ENCODE measurements at regions not wholly inside any gene's neighbourhood (a gene's known extent, or its start where the extent isn't known, plus 50 kb on each side); places are given as distances from the start of the nearest gene placed in this dataset.
A peak's percentile ranks its signal among the peaks of the same experiment; 100 is the strongest.
"Not testable (repeated sequence)": the region's sequence is repeated elsewhere in the genome, so short reads cannot be mapped to it uniquely, and the experiment has no call there.

DNA sequence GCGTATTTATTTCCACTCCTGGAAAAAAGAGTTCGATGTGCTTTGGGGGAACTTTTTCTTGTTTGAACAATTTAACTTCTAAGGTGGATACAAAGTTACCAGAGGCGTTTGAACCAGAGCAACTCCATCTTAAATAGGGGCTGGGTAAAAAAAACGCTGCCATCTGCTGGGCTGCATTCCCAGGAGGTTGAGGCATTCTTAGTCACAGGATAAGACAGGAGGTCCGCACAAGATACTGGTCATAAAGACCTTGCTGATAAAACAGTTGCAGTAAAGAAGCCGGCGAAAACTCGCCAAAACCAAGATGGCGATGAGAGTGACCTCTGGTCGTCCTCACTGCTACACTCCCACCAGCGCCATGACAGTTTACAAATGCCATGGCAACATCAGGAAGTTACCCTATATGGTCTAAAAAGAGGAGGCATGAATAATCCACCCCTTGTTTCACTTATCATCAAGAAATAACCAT, 91.5 kb downstream of the DISP1 start:
- ATAC-seq; intact Hi-C loops (cut with DNase I, micrococcal nuclease); DNase-seq: not testable (repeated sequence)

DNA sequence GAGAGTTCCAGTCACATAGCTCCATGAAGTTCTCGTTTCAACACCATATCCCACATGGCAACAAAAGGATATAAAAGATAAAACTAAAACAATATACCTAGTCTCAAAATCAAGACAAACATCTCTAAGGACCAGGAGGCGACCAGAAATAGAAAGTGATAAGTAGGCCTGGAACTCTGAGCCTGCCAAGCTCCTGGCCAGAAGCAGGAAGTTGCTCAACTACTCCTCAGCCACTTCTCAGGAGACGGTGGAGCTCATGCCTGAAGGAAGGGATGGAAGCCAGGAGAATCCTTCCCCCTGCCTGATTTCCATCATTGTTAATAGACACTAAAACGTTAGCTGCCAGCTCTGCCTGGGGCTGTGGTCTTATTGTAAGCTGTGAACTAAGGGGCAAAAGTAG, 94.7 kb downstream of the DISP1 start:
- intact Hi-C loops (cut with DNase I, micrococcal nuclease): no loop called here
- ATAC-seq (no peak), DNase-seq (no peak)

- no peak for ATAC-seq
- no peak for DNase-seq
- intact Hi-C loops (cut with DNase I, micrococcal nuclease): no loop called here
Observed at GRCh38 chr1:222910699-222911098, 95.9 kb downstream of the DISP1 start.

DNA sequence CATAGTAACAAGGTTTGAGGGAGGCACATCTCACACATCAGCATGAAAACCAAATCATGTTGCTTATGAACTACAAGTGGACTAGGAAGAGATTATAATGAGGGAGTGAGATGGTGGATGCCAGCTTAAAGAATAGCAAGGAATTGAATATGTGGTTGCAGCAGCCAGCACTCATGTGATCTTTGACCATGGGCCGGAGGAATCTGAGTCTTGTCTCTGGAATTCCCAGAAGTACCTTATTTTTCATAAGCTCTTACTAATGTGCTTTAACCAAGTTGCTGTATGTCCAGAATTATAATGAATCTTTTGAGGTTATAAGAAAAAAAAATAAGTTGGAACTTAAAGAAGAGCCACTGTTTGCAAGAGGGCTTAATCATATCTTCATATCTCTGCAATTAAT, 97.0 kb downstream of the DISP1 start:
- no peak for ATAC-seq
- intact Hi-C loops (cut with DNase I, micrococcal nuclease): no loop called here
- no peak for DNase-seq

DNA sequence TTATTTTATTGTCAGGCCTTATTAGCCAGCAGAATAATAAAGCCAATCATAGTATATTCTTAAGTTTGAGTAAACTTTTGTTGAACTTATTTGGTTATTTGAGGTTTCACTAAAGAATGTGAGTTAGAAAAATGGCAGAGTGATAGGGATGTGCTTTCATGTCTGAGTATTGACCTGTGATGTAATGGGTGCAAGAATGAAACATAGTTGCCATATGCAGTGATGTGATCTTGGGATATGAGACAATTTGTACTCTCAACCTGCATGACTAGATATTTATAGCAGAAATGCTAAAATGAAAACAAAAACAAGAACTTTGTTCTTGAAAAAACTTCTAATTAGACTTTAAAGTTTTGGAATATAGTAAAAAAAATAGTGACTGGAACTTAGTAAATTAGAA, 97.9 kb downstream of the DISP1 start:
- DNase-seq (no peak), ATAC-seq (no peak)
- intact Hi-C loops (cut with DNase I, micrococcal nuclease): no loop called here

DNA sequence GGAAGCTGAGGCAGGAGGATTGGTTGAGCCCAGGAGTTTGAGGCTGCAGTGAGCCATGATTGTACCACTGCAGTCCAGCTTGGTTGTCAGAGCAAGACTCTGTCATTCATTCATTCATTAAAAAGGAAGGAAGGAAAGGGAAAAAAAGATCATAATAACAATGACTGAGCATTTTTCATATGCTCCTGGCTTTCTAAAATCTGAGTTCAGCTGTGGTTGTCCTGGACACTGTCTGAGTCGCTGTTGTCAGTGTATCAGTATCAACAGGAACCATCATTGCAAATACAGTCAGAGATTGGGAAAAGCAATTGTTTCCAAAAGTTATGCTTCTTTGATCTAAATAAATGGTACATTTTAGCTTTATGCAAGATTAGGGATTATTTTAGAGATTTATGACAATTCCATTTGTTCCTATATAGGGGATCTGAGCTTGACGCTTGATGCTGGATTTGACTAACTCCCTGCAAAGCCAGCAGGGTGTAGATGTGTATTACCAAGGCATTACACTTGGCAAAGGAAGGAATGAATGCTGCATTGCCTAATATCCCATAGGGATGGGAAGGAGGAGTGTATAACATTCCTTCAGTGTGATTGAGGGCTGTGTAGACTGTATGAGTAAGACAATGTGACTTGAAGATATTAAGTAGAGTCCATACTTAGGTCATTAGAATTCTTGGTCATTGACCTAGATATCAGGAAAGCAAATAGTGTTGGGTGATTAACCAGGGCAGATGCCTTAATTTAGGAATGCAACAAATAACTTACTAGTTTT, 100.2 kb downstream of the DISP1 start:
- DNase-seq (no peak), ATAC-seq (no peak)
- intact Hi-C loops (cut with DNase I, micrococcal nuclease): no loop called here

GRCh38 chr1:222916100-222916499, 101.3 kb downstream of the DISP1 start:
- DNase-seq (no peak), ATAC-seq (peak; percentile 98)
- intact Hi-C loops (cut with DNase I, micrococcal nuclease): no loop called here

DNA sequence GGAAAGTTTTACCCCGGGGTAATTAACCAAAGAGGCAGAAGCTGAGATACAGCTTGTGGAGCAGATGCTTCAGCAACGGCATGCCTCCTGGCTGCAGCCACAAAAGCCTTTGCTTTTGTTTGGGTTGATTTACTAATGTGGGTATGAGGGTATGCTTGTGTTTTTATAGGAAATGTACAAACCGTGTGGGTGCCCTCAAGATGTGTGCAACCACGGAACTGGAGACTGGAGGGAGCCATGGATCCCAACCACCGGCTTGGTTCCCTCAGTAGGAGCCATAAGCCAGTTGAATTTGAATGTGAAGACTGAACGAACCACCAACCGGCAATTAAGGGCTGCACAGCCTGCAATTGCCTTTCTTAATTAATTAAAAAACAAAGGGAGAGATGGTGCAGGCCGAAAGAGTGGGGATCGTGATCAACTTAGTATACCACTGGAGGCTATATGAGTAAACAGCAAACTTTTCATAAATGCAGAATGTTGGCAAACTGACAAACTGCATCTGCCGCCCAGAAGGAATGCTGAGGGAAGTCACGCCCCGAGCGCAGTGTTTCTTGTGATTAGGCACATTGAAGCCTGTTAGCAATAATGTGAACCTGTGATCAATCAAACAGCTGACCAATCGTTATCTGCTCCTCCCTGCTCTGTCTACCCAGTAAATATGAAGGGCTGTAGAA, 104.1 kb downstream of the DISP1 start:
- no peak for ATAC-seq
- no peak for DNase-seq
- intact Hi-C loops (cut with DNase I, micrococcal nuclease): no loop called here

DNA sequence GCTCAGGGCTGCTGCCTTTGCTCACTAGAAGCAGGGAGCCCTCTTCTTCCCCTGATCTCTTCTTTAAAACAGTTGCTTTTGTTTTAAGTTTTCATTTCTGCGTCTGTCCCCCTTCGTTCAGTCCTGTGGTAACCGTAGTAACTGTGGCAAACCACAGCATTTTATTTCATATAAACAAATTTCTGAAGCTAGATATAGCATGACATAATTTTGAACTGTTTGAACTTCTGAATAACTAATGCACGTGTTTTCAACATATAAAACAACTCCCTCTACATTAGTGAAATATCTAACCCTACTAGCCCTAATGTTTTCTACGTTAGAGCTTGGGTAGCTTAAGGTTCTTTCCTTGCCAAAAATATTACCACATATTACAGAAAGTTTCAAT, 104.6 kb downstream of the DISP1 start:
- intact Hi-C loops (cut with DNase I, micrococcal nuclease): no loop called here
- no peak for DNase-seq
- no peak for ATAC-seq

DNA sequence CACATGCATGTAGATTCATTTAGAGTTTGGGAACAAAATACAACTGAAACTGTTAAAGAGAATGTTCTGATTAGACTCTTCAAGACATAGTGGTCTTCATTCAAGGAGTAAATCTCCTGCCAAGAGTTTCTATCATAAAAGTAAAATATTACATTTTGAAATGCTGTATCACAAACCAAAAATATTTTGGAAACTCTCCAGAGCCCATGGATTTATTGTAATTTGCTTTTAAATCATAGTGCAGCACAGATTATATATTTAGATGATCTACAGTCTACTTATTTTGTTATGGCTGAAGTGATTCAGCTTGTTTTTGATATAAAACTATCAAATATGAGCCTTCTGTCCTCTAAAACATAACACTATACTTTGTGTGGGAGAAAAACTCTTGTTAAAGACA, 105.3 kb downstream of the DISP1 start:
- ATAC-seq: no peak
- no peak for DNase-seq
- intact Hi-C loops (cut with DNase I, micrococcal nuclease): no loop called here

- DNase-seq: no peak
- ATAC-seq: no peak
- intact Hi-C loops (cut with DNase I, micrococcal nuclease): no loop called here
Observed at GRCh38 chr1:222921945-222922344, 107.1 kb downstream of the DISP1 start.

- intact Hi-C loops (cut with DNase I, micrococcal nuclease): no loop called here
- DNase-seq: no peak
Observed at GRCh38 chr1:222923506-222923905, 108.7 kb downstream of the DISP1 start.

DNA sequence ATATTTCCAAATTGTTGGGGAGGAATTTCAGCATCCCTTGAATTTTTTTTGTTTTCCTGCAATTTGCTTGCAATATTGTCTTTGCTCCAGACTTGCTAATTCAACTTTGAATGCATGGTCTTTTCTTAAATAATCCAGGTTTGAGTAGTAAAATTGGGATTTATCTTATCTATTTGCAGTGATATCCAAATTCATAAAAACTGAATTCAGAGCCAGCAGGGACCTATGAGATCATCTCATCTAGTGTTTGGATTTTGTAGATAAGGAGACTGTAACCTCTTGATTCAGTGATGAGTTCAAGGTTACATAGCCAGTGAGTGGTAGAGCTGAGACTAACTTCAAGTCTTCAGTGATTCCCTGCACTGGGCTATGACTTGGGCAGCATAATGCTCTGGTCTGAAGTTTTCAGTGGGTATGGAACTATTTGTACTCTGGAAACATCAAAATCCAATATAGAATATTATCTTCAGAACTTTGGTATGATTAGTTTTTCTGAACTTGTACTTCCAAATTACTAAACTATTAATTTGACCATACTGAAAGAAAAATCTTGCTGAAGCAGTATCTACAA, 109.4 kb downstream of the DISP1 start:
- intact Hi-C loops (cut with DNase I, micrococcal nuclease): no loop called here
- ATAC-seq (no peak), DNase-seq (no peak)

More at GRCh38 chr1:222923506-222923905, 108.7 kb downstream of the DISP1 start:
- no peak for ATAC-seq

DNA sequence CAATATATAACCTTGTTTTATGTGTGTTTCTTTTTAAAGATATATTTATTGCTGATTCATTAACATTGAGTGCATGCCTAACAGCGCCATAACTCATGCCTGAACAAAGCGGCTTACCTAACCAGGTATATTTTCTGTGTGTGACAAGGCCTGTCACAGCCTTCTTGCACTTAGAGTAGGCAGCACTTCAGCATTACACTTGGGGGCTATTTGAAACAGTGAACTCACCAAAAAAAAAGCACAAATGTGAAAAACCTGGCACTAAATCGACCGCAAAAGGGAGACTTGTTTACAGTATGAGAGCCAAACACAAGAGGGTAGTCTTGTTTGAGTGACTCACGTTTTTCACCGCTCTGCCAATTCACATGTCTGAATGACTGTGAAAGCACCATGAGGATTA, 111.7 kb downstream of the DISP1 start:
- intact Hi-C loops (cut with DNase I, micrococcal nuclease): no loop called here
- ATAC-seq (no peak), DNase-seq (no peak)

DNA sequence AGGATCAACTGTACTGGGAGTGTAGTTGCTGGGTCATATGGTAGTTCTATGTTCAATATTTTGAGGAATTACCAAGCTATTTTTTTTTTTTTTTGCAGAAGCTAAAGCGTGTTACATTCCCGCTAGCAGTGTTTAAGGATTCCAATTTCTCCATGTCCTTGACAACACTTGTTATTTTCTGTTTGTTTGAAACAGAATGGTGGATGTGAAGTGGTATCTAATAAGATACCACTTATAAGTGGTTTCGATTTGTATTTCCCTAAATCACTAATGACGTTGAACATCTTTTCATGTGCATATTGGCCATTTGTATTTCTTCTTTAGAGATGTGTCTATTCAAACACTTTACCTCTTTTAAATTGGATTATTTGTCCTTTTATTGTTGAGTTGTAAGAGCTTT, 112.2 kb downstream of the DISP1 start:
- intact Hi-C loops (cut with DNase I, micrococcal nuclease): no loop called here
- no peak for ATAC-seq
- no peak for DNase-seq

DNA sequence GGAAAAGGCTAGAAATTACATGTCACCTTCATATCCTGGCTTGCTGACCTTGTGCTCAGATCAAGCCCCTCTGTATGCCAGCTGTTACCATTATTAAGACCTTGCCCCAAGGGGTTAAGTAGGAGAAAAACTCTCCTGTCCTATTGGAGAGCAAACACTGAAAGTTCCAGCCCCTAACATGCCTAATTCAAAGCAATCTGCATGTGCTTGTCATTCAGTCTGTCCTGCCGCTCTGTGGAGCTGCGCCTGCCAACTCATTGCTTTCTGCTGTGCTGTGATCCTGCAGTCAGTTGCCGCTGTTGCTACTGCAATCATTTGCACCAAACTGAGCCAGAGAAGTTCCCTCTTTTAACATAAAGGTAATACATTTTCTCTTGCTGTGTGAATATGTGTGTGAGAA, 113.4 kb downstream of the DISP1 start:
- peak; percentile 44 to 45 for DNase-seq
- ATAC-seq: peak; percentile 90
- intact Hi-C loops (cut with DNase I, micrococcal nuclease): no loop called here

GRCh38 chr1:222930070-222930469, 115.2 kb downstream of the DISP1 start:
- no peak for ATAC-seq
- DNase-seq: no peak
- intact Hi-C loops (cut with DNase I, micrococcal nuclease): no loop called here

DNA sequence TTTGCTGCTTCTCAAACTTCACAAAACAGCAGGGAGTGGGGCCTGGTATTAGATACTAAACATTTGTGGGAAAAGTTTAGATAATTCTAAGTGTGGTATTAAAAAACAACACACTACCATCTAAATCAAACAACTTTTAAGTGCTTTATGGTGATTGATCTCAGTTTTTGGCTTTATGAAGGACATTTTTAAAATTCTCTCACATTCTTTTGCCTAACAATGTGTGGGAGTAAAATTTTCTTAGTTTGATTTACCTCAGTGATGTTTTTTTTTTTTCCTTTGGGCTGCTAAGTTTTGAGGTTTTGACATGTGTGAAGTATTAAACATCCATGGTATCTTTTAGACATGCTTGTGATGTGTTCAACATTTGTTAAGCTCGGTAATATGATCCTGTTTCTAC, 116.2 kb downstream of the DISP1 start:
- ATAC-seq (no peak), DNase-seq (no peak)
- intact Hi-C loops (cut with DNase I, micrococcal nuclease): no loop called here

GRCh38 chr1:222933273-222933672, 118.4 kb downstream of the DISP1 start:
- no peak for ATAC-seq
- intact Hi-C loops (cut with DNase I, micrococcal nuclease): no loop called here

GRCh38 chr1:222935239-222935900, 120.5 kb downstream of the DISP1 start:
- DNase-seq: no peak
- ATAC-seq: no peak
- intact Hi-C loops (cut with DNase I, micrococcal nuclease): no loop called here

More at GRCh38 chr1:222933273-222933672, 118.4 kb downstream of the DISP1 start:
- DNase-seq: no peak

All from left colon (tissue), 2 donors.